GM23338 (cell line): ENCODE measurements at regions not wholly inside any gene's neighbourhood (a gene's known extent, or its start where the extent isn't known, plus 50 kb on each side); places are given as distances from the start of the nearest gene placed in this dataset.

ENCODE experiments used
- CREB1 ChIP-seq: fragments of 250-450 bp; sonication (Bioruptor Pico); IDR thresholded peaks from 2 replicates; pipeline ENCODE4 v1.5.0; 2020; ENCODE audit warnings: low read depth, mild to moderate bottlenecking, moderate library complexity
- CTCF ChIP-seq, 2 experiments: fragments of 200-600 bp in 1 of 2; sonication (generic) in 1 of 2; conservative IDR thresholded peaks; 2 replicates each; pipeline versions ENCODE4 v1.5.1 to v1.6.1; 2016 to 2017; ENCODE audit warnings: antibody characterized with exemption in 2 of 2, low read depth in 2 of 2, mild to moderate bottlenecking in 2 of 2, moderate library complexity in 1 of 2
- EZH2 ChIP-seq: fragments of 200-600 bp; sonication (generic); IDR thresholded peaks from one replicate; pipeline ENCODE4 v1.8.0; 2017; ENCODE audit warnings: antibody characterized with exemption, mild to moderate bottlenecking, low read depth; ENCODE audit not compliant: unreplicated experiment
- EZH2phosphoT487 ChIP-seq: fragments of 200-600 bp; sonication (generic); IDR thresholded peaks from one replicate; pipeline ENCODE4 v1.8.1; 2018; ENCODE audit warnings: antibody characterized with exemption; ENCODE audit not compliant: unreplicated experiment
- JUNB ChIP-seq: IDR thresholded peaks from one replicate; pipeline ENCODE4 v1.6.1; 2016; ENCODE audit warnings: antibody characterized with exemption; ENCODE audit not compliant: unreplicated experiment
- NANOG ChIP-seq: IDR thresholded peaks from 2 replicates; pipeline ENCODE4 v1.6.1; 2016; ENCODE audit warnings: antibody characterized with exemption, borderline replicate concordance
- POLR2AphosphoS5 ChIP-seq: IDR thresholded peaks from 2 replicates; pipeline ENCODE4 v1.6.1; 2016; ENCODE audit warnings: antibody characterized with exemption, low read depth
- STAT1 ChIP-seq: IDR thresholded peaks from one replicate; pipeline ENCODE4 v1.6.1; 2016; ENCODE audit warnings: antibody characterized with exemption; ENCODE audit not compliant: unreplicated experiment
- ZNF462 ChIP-seq: fragments of 250-450 bp; sonication (Bioruptor Pico); IDR thresholded peaks from 2 replicates; pipeline ENCODE4 v1.5.0; 2020; ENCODE audit warnings: mild to moderate bottlenecking, moderate library complexity
- TF ChIP-seq, protein P1 (sequence below): IDR thresholded peaks from 2 replicates; pipeline ENCODE4 v1.6.1; 2016; ENCODE audit warnings: antibody characterized with exemption

DNA sequence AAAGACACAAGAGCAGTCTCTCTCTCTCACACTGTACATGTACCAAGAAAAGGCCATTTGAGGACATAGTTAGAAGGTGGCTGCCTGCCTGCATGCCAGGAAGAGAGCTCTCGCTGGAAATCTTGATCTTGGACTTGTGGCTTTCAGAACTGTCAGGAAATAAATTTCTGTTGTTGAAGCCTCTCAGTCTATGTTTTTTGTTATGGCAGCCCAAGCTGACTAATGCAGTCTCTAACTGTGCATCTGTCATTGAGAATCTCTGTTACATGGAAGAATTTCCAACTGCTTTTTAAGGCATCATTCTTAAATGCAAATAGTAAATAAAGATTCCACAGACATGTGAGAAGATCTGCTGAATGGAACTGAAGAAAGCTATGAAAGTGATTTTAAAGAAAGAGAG, 198.3 kb downstream of the PCDH10 start (continued):
- TF ChIP-seq ZNF462 (CRISPR knock-in tag) (no peak), STAT1 (no peak), CREB1 (CRISPR knock-in tag) (no peak), EZH2 (no peak), CTCF (conservative IDR thresholded peaks at IDR 0.05; ENCODE audit: low read depth in 2 of 2) (no peak), POLR2AphosphoS5 (no peak), JUNB (no peak), NANOG (no peak), EZH2phosphoT487 (no peak)
- TF ChIP-seq, protein P1, sequence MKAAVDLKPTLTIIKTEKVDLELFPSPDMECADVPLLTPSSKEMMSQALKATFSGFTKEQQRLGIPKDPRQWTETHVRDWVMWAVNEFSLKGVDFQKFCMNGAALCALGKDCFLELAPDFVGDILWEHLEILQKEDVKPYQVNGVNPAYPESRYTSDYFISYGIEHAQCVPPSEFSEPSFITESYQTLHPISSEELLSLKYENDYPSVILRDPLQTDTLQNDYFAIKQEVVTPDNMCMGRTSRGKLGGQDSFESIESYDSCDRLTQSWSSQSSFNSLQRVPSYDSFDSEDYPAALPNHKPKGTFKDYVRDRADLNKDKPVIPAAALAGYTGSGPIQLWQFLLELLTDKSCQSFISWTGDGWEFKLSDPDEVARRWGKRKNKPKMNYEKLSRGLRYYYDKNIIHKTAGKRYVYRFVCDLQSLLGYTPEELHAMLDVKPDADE = no peak
